Stimulated activated CD4-positive, alpha-beta T cell treated with anti-CD3 and anti-CD28 coated beads, Interleukin-12 subunit alpha, Interleukin-12 subunit beta, amount 100 ng/mL, for 48 hours (primary cell): ENCODE measurements at regions not wholly inside any gene's neighbourhood (a gene's known extent, or its start where the extent isn't known, plus 50 kb on each side); places are given as distances from the start of the nearest gene placed in this dataset.
"Not testable (repeated sequence)": the region's sequence is repeated elsewhere in the genome, so short reads cannot be mapped to it uniquely, and the experiment has no call there.

Experiments used
- DNase-seq, 3 donors: peaks; one replicate each; pipeline ENCODE4 v3.0.0-alpha.2; 2020; ENCODE audit warnings: low read depth in 2 of 3, low spot score in 1 of 3

DNA sequence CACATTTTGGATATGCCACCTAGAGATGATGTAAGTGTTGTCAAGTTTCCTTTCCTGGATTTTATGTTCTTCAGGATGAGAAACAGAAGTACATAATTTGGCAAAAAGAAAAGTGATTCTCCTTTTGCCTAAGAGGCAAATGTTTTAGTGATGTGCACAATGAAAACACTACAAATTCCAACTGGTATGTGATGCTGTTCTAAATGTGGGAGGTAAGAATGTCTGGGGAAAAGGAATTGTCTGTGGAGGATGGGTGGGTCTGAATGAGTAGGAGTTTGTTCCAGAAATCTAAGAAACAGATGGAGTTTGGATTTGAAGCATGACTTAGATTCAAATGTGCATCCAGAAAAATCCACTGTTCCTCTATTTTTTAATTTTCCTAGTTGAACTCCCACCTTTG is 473.6 kb upstream of the SPRY2 start:
- DNase-seq = no peak

DNA sequence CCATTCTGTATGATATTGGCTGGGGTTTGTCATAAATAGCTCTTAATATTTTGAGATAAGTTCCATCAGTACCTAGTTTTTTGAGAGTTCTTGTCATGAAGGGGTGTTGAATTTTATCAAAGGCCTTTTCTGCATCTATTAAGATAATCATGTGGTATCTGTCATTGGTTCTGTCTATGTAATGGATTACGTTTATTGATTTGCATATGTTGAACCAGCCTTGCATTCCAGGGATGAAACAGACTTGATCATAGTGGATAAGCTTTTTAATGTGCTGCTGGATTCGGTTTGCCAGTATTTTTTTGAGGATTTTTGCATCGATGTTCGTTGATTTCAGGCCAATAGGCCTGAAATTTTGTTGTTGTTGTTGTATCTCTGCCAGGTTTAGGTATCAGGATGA is 469.4 kb upstream of the SPRY2 start:
- not testable (repeated sequence) for DNase-seq

DNA sequence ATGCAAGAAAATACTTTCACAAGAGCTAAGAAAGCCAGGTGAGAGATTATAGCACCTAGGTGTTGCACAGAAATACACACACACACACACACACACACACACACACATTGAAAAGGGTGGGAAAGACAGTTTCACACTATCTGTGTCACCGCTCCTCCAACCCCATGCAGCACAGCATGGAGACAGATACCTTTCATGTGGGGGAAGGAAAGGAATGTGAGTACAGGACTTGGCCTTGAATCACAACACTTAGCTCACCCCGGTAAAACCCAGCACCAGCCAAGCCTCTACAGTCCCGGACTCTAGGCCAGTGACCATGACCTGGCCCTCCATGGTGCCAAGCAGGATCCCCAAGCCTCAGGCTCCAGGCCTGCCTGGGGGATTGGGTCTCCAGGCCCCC is 462.0 kb upstream of the SPRY2 start:
- no peak for DNase-seq

DNA sequence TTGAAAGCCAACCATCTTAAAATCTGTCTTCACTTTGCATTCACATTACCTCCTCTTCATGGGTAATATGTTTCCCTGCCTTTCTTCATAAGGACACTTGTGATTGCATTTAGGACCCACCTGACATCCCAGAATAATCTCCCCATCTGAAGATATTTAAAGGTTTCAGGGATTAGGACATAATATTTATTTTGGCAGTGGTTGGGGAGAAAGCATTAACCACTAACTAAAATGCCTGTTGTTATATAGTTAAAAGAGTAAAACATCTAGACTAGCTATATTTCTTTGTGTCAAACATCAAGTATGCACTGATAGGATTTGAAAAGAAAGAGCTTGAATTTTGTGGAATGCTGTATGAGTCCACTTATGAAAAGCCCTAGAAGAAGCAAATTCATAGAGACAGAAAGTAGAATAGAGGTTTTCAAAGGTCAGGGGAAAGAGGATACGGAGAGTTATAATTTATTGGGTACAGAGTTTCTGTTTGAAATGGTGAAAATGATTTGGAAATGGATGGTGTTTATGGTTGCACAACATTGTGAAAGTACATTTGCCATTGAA is 457.7 kb upstream of the SPRY2 start:
- DNase-seq = no peak

DNA sequence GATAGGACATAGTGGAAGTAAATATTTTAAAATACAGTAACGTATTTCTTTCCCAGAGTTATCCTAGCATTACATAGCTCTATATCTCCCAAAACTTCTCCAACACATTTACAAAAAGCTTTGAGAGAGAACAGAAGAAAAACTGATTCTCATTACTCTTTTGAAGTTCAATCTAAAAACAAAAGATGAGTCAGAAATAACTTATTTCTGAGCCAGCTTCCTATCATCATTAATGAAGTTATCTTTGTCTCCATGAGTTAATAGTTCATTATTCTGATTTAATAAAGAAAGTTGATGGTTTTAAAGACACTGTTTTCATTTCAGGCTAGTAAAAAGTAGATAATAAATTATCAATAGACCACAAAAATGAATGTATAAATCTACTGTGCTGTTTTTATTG is 446.7 kb upstream of the SPRY2 start:
- no peak for DNase-seq

DNA sequence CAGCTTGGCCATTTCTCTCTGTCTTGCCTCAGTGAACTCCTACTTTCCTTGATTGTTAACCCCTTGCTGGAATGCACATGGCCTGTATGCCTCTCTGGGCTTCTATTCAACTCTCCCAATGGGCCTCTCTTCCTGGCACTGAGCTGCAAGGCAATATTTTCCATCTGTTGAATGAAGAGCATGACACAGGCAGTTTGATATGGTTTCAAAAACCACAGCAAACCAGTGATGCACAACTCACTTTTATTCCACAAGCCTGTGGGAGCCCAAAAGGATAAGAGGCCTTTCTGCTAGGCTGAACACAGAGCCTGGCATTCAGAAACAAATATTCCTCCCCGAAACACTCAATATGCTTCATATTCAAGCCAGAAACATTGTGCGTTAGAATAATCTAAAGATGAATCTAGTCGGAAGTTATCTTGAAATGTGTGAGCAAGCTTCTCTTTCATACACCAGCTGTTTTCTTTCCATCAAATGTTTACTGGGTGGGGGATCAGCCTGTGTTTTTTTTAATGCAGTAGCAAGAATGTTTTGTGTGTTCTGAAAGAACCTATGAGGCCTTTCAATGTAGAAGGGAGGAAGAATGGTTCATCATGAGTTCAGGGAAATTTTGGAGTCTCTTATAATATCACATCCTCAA is 443.1 kb upstream of the SPRY2 start:
- no peak for DNase-seq

DNA sequence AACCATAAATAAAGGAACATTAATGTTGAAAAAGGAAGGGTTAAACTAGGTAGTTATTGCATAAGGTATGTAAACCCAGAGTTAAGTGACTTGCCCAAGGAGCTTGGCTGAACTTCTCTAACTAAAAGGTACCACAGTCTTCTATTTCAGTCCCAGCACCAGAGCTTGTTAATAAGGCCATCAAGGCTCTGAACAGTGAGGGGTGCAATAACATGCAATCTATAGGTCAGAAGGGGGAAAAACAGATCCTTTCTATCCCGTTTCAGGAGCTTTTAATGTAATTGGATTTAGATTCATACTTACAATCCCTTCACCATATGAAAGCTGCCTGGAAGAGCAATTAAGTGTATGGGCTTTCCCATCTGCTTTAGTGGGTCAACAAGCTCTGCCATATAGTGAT is 441.5 kb upstream of the SPRY2 start:
- DNase-seq = no peak

DNA sequence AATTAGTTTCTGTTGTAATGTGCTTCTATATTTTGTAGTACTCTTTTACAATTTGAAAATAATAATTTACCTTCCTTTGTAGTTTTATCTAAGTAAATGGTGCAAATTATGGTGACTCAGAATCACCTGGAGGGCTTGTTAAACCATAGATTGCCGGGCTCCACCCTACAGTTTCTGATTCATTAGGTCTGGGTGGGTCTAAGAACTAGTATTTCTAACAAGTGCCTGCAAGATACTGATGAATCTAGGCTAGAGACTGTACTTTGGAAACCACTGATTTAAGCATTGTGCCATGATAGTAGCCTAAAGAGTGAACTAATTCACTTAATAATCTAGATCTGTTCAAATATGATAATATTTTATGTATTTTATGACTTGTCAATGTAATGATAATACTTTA is 437.4 kb upstream of the SPRY2 start:
- no peak for DNase-seq

DNA sequence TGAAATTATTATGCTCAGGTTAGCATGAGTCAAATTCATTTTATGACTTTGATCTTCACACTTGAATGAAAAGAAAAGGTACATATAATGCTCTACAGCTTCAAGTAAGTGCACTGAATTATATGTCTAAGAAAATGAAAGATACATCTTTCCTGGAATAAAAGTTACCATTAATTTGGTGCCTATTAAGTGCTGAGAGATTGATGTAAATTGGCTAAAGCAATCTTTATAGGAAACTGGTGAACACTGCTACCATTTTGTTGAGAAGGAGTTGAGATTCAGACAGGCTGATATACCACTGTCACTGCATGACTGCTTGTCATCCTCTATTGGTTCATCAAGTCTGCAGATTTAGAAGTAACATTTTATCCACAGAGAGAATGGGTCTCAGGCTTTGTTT is 416.8 kb upstream of the SPRY2 start:
- DNase-seq = no peak

DNA sequence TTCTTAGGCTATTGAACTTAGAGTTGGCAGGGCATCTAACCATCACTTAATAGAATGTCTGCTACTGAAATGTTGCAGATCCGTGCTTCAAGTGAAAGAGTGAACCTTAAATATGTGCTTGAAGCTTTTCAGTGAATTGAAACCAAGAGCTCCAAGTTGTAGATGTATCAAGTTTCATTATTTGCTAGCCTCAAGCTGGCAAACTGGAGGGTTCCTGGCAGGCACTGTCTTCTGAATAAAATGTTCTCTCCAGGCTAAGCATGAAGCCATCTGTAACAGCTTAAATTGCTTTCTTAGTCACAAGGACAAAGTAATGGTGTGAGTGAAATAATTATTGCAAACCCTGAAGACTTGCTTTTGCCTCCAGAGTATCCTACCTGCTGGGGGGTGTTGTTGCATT is 415.0 kb upstream of the SPRY2 start:
- no peak for DNase-seq

DNA sequence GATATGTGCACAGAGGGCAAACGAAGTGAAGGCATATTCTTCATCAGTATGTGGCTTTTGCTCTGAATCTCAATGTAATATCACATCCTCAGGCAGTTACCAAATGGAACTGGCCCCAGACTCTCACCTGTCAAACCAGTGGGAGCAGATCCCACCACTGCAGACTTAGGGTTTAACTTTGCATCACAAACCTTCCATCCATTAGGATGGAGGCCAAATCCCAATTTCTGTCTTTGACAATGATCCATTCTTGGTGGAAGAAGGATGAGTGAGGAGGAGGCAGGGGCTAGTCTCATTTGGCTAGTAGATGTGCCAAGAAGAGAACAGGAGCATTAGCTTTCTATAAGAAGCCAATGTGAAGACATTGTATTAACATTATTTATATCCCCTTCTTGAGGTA is 413.5 kb upstream of the SPRY2 start:
- DNase-seq = no peak

DNA sequence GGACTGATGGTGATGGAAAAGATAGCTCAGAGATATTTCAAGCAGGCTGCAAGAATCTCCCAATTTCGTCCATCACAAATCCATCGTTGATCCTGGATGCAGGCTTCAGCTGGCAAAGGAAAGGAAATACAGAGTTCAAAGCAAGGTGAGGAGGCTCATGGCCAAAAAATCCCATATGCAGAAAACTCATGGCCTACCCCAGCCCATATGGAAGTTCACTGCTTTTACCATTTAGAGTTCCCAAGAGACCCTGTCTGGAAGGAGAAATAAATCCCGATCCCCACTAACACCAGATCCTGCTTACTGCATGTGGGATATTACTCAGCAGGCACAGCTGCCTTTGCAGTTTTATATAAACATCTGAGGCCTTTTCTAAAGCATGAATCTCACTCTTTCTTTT is 412.9 kb upstream of the SPRY2 start:
- no peak for DNase-seq

DNA sequence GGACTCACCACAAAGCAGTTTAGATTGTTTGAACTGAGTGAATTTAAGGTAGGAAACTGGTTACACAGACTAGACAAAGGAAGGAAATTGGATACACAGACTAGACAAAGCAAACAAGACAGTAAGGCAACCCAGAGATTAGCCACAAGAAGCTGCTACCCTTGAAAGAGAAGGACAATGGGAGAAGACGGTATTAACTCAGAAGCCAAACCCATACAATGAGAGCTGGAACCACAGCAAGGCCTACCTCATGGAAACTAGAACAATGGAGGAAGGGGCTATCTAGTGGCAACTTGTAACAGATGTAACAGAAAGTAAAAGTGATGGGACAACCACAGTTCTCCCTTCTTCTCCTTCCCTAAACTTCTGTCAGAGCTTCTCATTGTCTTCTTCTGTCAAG is 410.9 kb upstream of the SPRY2 start:
- DNase-seq = no peak

DNA sequence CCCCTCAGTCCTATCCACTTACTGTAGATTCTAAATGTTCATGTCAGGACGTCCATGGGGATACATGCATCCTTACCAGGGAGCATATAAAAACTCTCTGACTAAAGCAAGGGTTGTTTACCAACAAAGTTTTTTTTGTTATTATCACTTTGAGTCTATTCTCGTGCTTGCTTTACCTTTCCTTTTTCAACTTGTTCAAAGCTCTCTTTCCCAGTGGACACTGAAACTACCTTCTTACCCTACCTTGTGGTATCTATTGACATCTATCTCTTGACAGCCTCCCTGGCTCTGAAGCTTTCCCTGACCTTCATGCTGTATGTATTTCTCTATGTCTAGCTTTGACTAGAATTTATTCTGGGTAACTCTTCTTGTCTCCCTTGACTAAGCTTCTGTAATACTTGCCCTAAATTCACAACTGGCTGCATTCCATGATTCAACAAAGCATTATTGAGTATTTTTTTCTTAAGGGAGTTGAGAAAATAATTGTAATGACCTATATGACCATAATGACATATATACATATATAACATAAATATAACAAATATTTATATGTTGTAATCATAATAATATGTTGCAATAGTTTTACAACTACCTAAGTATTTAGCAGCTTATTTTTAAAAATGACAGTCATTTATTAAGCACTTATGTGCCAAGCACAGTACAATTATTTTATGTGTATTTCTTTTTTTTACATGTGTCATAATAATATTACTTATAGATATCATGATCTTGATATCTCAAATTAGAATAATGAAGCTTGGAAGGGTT is 403.4 kb upstream of the SPRY2 start:
- DNase-seq = no peak

DNA sequence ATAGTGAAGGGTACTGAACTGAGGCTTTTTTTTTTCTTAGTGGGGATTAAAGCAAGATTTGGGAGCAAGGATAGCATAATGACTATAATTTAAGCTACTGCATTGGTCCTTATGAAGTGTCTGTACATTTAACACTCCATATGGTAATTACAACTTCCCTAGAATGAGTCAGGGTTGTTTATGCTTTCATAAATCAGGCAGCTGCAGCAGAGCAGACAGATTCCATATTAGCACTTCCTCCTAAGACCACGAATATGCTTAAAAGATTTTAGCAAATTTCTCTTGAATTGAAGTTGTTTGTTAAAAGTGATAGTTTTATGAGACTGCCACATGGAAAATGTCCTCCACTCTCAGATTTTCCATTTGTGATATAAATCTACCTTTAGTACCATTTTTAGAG is 401.1 kb upstream of the SPRY2 start:
- no peak for DNase-seq

DNA sequence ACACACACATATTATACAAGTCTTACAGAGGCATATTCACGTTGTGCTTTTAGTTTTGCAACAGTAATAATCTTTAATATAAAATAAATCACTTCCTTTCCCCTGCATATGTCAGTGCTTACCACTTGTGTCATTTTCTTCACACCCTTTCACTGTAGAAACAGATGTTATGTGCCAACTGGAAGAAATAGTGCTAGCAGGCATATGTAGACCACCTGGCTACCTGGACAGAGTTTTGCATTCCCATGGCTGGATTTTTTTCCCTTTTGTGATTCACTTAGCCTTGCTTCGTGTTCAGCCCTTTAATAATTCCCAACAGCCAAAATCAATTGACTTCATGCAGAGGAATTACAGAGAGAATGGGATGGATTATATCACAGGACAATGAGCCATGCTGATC is 399.1 kb upstream of the SPRY2 start:
- no peak for DNase-seq

DNA sequence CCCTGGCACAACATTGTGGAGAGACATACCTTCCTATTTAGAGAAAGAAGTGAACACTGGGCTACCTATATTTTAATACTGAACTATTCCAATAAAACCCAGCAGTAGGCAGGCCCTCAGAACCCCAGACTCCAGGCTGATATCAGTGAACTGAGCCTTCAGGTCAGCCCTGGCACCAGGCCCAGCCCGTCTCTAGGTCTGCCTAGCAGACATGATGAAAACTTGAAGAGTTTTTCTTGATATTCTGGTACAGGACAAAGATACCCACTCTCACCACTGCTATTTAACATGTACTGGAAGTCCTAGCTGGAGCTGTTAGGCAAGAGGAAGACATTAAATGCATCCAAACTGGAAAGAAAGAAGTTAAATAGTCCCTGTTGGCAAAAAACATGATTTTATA is 396.6 kb upstream of the SPRY2 start:
- no peak for DNase-seq

DNA sequence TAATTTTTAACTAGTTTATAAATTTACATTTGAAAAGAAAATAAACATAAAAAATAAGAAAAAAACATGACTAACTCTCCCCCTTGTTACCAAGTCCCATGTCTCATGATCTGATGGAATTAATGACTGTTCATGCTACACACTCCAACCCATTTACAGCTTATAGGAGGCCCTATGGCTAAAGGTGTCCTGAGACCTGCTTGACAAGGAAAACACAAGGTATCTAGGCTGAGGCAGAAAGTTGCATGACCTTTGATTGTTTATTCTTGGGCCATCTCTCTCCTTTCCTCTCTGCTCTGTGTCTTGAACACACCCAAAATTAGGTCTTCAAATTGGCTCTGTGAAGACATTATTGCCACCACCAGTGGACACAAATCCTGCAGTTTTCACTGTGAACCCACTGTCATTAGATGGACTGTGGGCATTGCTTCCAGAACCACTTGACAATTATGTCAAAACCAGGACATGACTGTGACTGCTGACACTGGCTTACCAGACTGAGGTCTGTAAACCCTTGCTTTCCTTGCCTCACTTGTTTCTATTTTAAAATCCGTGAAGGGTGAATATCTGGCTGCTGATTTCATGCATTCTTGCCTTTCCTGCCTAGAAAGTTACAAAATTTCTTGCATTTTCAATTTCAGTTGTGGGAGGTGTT is 386.5 kb upstream of the SPRY2 start:
- DNase-seq = no peak

DNA sequence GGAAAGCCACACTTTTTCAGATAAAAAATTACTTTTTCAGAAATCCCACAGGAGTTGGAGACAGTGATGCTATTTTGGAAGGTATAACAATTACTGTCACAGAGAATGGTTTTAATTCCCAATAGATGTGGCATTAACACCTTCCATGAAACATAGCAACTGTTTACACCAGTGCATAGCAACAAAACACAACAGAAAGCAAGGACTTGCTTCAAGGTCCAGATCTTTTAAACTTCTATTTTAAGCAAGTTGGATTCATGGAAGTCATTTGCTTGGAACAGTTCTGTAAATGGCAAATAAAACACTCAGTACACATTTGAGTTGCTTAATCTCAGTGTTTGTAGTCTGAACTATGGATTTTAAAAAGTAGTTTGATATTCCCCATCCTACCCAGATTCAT is 385.9 kb upstream of the SPRY2 start:
- DNase-seq = no peak

DNA sequence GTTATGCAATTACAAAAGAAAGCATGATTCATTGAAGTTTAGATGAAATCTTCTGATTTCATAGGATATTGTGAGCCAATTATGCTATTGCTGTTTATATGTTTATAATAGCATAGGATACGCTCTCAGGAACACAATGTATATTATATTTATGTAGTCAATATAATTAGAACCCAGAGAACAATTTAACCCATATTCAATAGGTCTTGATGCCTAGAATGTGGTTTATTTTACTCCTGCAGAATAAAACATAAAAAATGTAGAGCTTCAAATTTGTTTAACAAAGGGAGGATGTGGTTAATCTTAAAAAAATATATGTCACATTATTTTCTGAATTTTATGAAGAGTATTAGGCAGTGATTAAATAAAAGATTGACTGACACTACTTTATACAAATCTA is 380.8 kb upstream of the SPRY2 start:
- no peak for DNase-seq

DNA sequence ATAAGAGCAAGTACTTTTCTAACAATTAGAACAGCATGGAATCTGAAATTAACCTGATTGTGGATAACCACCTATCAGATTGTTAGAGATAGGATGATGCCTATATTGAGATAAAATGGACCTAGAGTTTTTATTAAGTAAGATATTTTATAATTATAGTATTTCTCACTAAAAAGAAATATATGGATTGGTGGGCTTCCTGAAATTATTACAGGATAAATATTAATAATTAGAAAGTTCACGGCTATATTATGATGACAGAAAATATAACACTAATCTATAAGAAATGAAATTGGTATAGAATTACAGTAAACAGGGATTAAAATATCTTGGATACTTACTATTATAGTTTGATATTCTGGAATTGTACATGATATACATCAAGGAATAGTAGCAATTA is 378.0 kb upstream of the SPRY2 start:
- DNase-seq = no peak

DNA sequence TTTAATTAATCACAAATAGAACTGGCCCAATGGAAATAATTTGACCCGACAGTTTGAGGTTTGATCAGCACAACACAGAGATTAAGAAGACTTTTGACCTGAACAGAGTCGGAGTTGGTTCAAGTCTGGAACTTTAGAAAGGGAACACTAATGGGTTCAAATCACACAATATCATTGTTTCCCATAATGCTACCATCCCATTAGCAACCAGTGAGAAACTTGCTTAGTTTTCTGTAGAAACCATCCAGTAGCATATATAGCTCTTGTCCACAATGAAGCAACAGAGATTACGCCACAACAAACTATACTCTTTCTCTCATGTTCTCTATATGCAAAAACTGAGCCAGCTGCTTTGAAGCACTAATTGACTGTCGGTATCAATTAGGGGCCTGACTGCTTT is 376.9 kb upstream of the SPRY2 start:
- no peak for DNase-seq
